Coronary artery (tissue), 2 donors: ENCODE measurements at regions not wholly inside any gene's neighbourhood (a gene's known extent, or its start where the extent isn't known, plus 50 kb on each side); places are given as distances from the start of the nearest gene placed in this dataset.

Experiments
- DNase-seq: peaks from one replicate; pipeline ENCODE4 v3.0.0-alpha.2; 2017; ENCODE audit warnings: low spot score
- H3K27ac ChIP-seq, 2 donors: fragments of 200-600 bp; sonication (generic); one replicate each; pipeline ENCODE4 v1.5.1; 2016 to 2019
- H3K4me3 ChIP-seq: fragments of 200-600 bp; sonication (generic); 2 replicates; pipeline ENCODE4 v1.5.1; 2016; ENCODE audit warnings: mild to moderate bottlenecking, moderate library complexity
- TF ChIP-seq, protein P1 (sequence below): fragments of 200-600 bp; sonication (generic); IDR thresholded peaks from one replicate; pipeline ENCODE4 v1.5.1; 2019; ENCODE audit warnings: antibody characterized with exemption

GRCh38 chr2:5473635-5474034 is 218.5 kb upstream of the SOX11 start:
- TF ChIP-seq, protein P1, sequence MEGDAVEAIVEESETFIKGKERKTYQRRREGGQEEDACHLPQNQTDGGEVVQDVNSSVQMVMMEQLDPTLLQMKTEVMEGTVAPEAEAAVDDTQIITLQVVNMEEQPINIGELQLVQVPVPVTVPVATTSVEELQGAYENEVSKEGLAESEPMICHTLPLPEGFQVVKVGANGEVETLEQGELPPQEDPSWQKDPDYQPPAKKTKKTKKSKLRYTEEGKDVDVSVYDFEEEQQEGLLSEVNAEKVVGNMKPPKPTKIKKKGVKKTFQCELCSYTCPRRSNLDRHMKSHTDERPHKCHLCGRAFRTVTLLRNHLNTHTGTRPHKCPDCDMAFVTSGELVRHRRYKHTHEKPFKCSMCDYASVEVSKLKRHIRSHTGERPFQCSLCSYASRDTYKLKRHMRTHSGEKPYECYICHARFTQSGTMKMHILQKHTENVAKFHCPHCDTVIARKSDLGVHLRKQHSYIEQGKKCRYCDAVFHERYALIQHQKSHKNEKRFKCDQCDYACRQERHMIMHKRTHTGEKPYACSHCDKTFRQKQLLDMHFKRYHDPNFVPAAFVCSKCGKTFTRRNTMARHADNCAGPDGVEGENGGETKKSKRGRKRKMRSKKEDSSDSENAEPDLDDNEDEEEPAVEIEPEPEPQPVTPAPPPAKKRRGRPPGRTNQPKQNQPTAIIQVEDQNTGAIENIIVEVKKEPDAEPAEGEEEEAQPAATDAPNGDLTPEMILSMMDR = no peak
- Histone ChIP-seq H3K4me3 (no peak overlapping the region), H3K27ac (no peak overlapping the region)
- no peak for DNase-seq

- no peak overlapping the region for H3K4me3 ChIP-seq
- TF ChIP-seq, protein P1 = no peak
- no peak overlapping the region for H3K27ac ChIP-seq
- DNase-seq = no peak
Observed at GRCh38 chr2:5474716-5475115, 217.5 kb upstream of the SOX11 start.

- DNase-seq = no peak
- Histone ChIP-seq H3K4me3 (no peak overlapping the region), H3K27ac (no peak overlapping the region)
- TF ChIP-seq, protein P1 = no peak
Observed at GRCh38 chr2:5479265-5479928, 212.8 kb upstream of the SOX11 start.

- TF ChIP-seq, protein P1 = no peak
- no peak overlapping the region for H3K27ac ChIP-seq
- no peak overlapping the region for H3K4me3 ChIP-seq
- DNase-seq = no peak
Observed at GRCh38 chr2:5482929-5483331, 209.3 kb upstream of the SOX11 start.

DNA sequence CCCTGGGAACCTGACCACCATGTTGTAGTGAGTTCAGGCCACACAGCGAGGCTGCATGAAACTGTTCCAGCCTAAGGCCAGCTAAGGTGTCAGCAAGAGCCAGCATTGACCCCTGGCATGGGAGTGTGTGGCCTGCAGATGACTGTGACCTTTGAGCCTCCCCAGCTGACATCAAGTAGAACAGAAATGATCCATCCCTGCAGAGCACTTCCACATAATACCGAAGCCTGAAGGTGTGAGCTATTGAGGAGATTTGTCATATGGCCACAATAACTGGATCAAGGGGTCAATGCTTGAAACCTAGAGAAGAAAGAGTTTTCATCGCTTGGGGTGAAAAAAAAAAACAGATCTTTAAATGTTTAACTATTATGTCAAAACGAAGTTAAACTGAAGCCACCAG is 207.3 kb upstream of the SOX11 start:
- Histone ChIP-seq H3K27ac (no peak overlapping the region), H3K4me3 (no peak overlapping the region)
- TF ChIP-seq, protein P1 = no peak
- DNase-seq = no peak

DNA sequence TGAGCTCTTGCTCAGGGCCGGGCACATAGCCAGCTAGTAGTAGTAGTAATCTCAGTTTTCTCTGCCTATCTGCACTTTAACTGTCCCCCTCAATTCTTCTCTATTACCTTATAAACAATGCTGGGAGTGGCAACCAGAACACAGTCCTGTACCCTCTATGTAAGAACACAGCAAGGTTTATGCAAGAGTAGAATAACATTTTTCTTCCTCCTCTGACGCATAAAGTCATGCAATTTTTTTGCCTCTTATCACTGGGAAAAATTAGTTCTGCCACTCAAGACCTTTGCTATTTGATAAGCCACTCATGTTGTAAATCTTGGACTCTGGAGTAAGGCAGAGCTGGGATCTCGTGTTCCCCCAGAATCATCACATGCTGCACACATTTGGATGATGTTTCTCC is 200.7 kb upstream of the SOX11 start:
- Histone ChIP-seq H3K4me3 (no peak overlapping the region), H3K27ac (no peak overlapping the region)
- no peak for DNase-seq
- TF ChIP-seq, protein P1 = no peak

- Histone ChIP-seq H3K27ac (no peak overlapping the region), H3K4me3 (no peak overlapping the region)
- TF ChIP-seq, protein P1 = no peak
- DNase-seq = no peak
Observed at GRCh38 chr2:5493256-5493655, 198.9 kb upstream of the SOX11 start.
